ENCODE measurements at regions not wholly inside any gene's neighbourhood (a gene's known extent, or its start where the extent isn't known, plus 50 kb on each side); places are given as distances from the start of the nearest gene placed in this dataset.
"Not testable (repeated sequence)": the region's sequence is repeated elsewhere in the genome, so short reads cannot be mapped to it uniquely, and the experiment has no call there.

DNA sequence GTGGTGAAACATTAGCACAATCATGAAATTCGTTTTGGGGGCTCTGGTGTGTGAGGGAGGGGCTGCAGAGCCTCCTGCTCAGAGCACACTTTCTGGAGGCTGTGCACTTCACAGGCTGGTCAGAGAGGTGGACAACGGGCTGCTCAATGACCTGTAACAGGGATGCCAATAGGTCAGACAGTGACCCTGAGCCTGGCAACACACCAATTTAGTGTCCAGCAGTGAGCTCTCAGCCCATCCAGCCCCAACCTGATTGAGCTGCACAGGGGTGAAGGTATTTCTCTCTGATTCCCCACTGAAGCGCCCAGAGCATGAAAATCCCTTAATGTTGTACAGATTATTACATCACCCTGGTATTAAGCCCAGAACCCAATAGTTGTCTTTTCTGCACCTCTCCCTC lies 191.3 kb upstream of the ZNF32 start:
- no peak for DNase-seq

DNA sequence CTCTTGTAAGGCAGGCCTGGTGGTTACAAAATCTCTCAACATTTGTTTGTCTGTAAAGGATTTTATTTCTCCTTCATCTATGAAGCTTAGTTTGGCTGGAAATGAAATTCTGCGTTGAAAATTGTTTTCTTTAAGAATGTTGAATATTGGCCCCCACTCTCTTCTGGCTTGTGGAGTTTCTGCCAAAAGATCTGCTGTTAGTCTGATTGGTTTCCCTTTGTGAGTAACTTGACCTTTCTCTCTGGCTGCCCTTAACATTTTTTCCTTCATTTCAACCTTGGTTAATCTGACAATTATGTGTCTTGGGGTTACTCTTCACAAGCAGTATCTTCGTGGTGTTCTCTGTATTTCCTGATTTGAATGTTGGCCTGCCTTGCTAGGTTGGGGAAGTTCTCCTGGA lies 186.1 kb upstream of the ZNF32 start:
- not testable (repeated sequence) for DNase-seq

DNA sequence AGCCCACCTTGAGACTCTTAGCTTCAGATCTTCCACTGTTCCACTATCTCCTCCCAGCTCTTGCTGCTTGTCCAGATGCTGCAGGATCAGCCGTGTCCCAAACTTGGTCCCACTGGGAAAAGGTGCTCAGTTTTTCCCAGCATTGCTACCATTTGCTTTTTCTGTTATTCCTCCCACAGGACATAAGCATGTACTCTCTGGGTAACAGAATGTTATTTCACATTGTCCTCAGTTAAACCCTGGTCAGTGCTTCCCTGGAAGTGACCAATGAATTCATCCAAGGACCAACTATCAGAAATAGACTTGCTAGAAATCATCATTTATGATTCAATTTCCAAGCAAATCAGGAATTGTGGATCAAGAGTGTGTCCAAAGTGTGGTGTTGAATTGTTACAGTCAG lies 179.2 kb upstream of the ZNF32 start:
- no peak for DNase-seq

DNA sequence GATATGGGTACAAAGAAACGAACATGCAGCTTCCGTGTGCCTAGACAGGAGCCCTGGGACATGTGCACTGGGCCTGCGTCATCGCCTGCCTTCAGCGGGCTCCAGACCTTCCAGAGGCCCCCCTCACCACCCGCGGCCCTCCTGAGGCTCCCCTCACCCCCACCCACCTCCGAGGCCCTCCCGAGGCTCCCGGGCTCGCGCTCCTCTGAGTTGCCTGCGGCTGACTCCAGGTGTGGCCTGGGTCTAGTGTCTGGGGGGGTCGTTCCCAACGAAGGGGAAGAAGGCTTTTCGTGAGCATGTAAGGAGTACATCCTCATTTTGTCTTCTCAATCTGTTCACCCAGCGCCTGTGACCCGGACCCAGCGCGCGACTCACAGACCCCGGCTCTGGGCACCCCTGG lies 177.3 kb upstream of the ZNF32 start:
- no peak for DNase-seq

DNA sequence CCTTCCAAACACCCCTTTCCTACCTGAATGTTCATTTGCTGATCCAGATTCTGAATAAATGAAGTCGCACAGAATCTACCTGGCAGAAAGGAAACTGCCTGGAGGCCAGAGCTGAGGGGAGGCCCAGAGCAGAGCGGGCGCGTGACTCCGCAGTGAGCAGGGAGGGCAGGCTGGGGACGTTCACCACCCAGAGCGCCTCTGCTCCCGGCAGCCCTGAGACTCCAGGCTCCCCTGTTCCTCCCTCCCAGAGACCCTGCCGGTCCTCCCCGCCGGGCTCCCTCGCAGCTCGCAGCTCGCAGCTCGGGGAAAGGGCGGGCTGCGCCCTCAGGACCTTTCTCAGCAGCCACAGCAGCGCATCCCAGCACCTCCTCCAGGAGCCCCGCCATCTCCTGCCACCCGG lies 176.7 kb upstream of the ZNF32 start:
- no peak for DNase-seq

DNA sequence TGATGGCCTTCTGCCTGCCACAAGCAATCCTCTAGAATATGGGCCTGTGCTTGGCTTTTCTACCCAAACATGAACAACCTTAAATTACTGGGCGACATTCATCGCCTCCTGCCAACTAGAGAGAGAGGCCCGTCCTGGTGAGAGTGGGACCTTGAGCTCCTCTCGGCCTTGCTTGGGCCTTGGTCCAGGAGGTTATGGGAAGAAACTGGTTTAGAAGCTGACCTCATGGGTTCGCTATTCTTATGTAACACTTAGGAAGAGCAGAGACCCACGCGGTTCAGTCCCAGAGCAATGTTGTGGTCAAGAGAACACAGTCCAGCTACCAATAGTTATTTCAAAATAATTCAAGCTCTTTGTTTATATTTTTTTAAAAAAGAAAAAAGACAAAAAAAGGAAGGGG lies 176.3 kb upstream of the ZNF32 start:
- DNase-seq: no peak

DNA sequence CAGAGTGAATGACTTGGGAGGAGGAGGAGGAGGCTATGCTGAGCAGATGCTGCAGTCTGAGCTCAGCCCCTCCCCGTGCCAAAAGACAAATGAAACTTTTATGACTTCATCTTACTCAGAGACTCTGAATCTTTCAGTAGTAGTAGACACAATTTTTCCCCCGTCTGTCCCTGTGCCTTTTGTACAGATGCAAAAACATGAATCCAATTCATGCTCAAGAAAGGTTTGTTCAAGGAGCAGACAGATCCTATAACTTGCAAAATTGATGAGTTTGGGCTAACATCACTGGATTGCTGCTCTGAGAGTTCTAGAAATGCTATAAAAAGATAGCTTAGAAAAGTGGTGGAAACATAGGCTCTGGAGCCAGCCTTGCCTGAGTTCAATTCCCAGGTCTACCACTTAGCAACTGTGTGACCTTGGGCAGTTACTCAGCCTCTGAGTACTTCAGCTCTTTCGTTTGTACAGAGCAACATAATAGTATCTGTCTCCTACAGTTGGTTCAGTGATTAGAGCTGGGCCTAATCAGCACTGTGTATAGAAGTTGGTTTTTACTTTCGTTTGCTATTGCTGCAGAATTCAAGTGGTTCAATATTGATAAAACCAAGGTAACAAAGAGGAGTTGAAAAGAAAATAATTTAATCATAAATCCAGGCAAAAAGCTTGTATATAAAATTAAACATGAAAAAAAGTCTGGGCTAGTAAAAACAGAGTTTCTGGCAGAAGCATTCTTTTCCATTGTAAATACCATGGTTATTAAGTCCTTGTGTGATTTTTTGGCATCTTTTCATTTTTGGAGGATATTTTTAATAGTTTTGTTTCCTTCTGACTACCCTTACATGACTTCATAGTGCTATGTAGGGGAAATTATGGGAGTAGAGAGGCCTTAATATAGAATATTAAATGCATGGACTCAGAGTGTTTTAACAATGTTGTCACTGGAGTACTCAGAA lies 174.2 kb upstream of the ZNF32 start:
- DNase-seq: no peak

DNA sequence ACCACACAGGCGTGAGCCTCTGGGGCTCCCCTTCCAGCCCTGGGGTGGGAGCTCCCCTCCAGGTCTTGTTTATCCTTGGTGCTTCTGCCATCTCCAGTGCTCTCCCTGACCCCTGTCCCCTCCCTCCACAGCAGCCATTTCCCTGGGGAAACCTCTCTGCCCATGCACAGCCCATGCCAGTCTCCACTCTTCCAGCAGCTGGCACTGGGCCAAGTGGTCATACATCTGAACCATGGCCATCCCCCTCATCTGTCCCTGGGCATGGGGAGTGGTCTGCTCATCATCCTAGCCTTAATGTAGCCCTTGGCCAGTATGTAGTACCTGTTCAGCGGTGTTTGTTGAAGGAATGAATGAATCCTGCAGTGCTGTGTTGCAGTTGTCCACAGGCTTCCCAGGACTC lies 172.4 kb upstream of the ZNF32 start:
- no peak for DNase-seq

DNA sequence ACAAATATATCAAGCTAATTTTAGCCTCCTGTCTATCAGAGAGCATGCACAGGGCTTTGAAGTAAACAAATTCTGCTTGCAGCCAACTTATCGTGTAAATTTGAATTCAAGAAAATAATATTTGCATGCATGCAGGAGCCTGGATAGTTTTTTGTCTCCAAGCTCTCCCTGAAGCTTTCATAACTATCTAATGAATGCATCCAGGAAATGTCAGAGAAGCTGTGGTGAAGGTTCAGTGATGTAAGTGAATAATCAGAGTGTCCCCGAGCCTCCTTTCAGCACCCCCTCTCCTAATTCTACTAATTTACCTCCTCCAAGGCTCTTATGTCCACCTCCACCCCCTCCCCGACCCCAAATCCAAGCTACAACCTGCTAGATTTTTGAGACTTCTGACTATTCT lies 172.0 kb upstream of the ZNF32 start:
- DNase-seq: no peak

DNA sequence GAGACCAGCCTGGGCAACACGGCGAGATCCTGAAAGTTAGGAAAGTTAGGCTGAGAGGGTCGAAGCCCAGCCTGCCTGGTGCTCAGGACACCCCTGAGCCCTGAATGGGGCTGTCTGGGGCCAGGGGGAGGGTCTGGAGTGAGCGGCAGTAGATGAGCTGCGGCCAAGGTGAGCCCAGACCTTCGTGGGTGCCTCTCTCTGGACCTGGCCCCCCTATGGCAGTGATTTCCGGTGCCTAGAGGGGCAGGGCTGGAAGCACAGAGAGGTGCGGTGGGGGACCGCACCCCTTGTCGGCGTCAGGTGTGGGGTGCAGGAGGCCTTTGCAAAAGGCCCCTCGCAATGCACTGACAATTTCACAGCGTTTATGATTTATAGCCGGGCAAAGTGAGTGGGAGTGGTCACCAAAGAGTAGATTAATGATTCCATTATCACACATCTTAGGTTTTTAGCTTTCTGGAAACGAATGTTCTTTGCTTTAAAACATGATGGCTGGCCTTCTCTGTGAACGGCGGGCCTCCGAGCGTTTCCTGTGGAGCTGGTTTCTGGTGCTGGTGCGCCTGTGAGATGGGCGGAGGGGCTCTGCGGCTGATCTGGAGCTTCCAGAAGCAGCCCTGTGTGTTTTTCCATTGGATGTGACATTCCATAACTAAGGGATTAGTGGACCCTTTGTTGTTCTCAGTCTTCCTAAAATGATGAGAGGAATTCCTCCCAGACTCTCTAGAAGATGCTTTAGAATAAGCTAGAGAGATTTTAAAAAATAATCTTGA lies 171.0 kb upstream of the ZNF32 start:
- no peak for DNase-seq

DNA sequence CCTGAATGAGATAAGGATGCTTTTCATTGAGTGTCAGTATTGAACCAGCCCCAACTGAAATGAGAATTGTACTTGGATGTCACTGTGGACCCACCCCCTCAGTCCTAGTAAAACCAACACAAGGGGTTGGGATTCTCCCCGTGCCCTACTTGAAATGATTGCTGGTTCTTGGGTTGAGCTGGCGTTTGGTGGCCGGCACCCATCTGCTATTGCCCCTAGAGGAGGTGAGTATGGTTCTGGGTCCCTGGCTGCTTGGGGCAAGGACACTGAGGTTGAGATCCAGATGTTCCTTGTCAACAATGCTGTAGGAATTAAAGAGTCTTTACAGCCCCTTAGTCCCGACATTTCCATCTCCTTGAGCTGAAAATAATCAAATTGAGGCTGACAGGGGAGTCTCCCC lies 170.0 kb upstream of the ZNF32 start:
- no peak for DNase-seq

DNA sequence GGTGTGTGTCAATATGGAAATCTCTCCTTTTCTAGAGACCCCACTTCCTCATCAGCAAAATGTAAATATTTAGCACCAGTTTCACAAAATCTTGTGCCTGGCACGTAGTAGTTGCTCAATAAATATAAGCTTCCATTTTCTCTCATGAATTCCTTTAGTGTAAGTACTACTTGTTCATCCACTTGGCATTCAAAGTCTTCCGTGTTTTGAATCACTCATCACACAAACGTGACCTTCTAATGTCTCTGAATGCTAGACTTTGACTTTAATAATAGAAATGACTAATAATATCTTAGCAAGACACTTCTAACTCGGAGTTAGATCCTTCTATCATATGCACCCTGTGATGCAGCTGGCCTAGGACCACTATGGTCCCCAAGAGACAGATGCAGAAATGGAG lies 168.7 kb upstream of the ZNF32 start:
- no peak for DNase-seq

DNA sequence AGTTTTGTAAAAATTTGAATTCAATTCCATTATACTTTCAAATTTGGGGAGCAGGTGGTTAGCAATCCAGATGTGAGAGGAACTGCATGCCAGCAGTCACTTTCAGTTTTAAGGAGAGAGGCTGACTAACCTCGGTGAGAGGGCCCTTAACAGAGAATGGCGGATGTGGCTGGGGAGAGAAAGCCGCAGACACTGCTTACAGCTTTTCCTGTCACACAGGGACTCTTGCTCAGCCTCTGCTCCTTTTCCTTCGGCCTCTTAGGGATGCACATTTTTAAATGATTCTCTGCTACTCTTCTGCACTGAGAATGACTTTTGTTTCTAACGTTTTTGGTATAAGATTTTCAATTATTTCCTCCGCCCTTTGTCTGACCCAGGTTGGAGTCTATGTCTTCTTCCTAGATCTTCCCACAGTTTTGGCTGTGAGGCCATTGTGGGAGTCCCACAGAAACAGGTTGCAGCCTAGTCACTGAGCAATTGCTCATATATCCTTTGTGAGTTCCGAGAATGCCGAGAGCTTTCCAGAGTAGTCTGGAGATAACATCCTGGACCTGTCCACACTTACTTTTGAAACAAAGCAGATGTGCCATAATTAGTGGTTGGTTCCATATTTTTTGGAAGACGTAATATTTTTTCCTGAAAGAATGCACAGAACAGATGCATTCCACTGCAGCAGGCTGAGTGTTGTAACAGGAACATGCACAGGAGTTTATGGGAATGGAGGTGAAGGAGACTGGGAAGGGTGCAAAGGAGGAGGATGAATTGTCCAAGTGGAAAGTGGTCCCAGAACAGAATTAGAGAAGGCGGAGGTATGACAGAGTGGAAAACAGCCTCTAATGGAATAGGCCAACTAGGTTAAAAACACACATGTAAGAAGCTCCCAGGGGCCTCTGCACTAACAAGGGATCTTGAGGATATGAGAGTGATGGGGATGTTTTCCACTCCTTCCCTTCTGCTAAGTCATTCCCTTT lies 168.0 kb upstream of the ZNF32 start:
- DNase-seq: no peak

DNA sequence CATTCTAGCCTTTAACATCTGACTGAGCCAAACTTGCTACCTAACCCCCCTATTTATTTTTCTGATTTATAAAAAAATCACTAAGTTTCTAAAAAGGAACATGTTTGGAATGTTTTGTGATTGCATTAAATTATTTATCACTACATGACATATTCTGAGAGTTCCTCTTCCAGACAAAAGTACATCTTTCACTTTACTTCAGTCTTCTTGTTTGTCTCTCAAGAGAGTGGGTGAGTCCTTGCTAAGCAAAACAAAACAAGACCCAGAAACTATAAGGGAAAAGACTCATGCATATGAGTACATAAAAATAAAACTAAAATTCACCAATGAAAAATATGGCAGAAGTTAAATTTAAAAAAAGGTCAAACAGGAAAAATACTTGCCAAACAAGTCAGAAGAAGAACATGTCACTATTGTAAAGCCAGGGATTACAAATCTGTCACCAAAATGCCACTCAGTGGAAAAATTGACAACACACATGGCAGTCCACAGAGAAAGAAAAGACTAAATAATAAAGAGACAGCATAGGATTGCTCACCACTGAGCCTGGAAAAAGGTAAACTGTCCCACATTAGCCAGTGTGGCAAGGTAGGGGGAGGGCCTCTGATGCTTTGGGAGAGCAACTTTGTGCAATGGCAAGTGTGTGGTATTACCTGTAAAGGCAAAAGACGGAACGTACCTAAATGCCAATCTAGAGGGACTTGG lies 166.7 kb upstream of the ZNF32 start:
- DNase-seq: no peak

DNA sequence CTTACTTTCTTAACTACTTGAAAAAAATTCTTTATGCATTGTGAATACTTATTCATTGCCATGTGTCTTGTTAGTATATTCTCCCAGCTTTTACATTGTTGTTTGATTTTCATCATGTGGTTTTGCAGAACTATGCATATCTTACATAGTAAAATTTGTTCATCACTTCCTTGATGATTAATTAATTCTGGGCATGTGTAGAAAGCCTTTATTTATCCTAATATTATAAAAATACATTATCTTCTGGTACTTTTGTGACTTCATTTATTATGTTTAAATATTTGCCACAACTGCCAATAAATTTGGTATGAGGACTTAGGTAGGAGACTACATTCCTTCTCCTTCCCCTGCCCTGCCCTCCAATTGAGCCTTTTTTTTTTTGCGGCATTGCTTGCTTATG lies 166.0 kb upstream of the ZNF32 start:
- no peak for DNase-seq

DNA sequence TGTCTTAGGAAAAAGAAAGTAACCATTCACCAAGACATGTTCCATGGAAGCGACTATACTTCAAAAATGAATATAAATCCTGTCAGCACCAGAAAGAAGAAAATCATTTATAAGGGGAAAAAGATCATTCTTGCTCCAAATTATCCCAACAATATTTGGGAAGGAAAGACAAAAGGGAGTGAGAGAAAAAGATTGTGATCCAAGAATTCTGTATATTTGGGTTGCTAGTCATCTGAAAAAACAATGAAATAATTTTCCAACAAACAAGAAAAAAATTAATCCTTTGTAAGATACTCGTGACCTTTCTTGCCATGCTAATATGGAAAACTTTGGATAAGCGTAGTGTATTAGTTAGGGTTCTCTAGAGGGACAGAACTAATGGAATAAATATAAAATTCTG lies 163.2 kb upstream of the ZNF32 start:
- no peak for DNase-seq

DNA sequence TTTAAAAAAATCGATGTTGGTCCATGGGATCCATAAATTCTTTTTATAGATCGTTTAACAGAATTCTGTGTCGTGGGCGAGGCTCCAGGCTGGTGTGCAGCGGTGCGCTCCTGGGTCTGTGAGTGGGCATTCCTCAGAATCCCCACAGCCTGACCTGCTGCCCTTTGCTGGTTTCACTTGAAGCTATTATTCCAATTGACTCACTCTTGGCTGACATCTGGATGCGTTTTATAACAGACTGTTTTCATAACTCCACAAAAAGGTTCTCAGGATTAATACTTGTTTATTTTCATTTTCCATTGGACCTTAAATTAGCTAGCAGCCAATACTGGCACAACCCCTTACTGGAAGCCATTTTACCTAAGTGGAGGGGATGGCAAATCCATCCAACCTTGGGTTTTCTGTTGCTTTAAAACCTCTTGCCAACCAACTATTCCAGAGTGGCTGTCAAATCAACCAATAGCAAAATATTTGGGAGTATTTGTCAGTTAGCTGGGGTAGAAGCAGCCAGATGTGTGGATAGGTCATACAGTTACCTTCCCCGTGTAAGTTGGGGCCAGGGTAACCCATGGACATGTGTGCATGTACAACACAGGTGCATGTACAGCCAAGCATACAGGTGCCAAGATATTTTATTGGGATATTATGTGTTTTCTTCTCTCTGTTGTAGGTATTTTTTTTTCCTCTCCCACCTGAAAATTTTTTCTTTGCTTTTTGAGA lies 160.7 kb upstream of the ZNF32 start:
- DNase-seq: no peak

DNA sequence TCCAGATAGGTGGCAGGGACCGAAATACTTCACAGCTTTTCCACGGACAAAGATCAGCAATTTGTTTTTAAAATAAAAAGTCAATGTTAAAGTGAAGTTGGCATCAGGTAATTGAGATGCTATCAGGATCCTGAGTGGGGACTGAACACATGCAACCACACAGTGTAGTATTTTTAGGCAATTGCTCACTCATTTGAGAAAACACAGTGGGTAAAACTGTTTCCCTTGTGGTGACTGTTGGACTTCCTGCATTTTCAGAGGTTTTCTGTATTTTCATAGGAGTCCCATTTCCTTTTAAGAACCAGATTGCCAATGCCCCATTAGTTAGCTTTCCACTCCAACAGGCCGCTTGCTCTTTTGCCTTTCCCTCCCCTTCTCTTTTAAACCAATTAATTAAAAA lies 159.5 kb upstream of the ZNF32 start:
- no peak for DNase-seq

DNA sequence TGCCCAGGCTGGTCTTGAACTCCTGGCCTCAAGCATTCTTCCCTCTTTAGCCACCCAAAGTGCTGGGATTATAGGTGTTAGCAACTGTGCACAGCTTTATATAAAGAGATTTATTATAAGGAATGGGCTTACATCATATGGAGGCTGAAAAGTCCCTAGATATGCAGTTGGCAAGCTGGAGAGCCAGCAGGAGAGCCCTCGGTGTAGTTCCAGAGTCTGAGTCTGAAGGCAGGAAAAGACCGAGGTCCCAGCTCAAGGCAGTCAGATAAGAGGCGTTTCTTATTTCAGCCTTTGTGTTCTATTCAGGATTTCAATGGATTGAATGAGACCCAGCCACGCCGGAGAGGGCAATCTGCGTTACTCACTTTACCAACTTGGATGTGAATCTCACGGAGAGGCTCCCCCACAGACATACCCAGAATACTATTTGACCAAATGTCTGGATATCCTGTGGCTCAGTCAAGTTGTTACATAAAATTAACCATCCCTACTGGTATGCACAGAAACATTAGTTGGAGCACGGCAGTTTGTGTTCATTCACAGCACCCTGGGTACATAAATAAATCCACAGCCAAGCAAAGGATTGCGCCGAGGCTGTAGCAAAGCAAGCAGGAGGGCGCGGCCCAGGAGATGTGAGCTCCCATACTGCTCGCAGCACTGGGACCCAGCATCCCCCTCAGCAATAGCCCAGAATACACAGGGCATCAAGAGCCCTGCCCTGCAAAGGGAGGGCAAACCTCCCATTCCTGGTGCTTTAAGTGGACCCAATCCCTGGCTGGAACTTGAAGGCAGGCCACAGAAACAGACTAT lies 158.4 kb upstream of the ZNF32 start:
- no peak for DNase-seq

DNA sequence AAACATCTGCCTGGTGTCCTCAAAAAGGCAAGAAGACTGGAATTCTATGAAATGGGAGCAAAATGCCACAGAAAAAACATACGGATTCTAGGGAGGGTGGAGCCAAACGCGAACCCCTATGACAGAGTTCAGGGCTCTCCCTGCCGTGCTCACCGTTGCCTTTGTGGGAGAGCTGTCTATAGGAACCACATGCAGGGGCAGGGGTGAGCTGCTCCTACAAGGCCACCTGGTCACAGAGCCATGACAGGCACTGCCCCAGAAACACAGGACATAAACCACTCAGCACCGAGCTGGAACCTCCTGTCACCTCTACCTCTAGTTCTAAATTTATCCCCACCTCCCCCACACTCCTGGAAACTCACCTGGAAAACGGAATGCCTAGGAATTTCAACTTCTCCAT lies 155.1 kb upstream of the ZNF32 start:
- DNase-seq: no peak

Data from cerebellar nuclear complex (tissue), 1 donor.